ENCODE measurements at regions not wholly inside any gene's neighbourhood (a gene's known extent, or its start where the extent isn't known, plus 50 kb on each side); places are given as distances from the start of the nearest gene placed in this dataset.

- TF ChIP-seq REST (IDR thresholded peaks at IDR 0.05; ENCODE audit: low read depth) (no peak), FOXM1 (IDR thresholded peaks at IDR 0.05; ENCODE audit: borderline replicate concordance, low read depth) (no peak), ZBTB7A (IDR thresholded peaks at IDR 0.05; ENCODE audit: low read depth) (no peak), CREB1 (IDR thresholded peaks at IDR 0.05; ENCODE audit: low read depth) (no peak), USF1 (IDR thresholded peaks at IDR 0.05) (no peak), CEBPB (IDR thresholded peaks at IDR 0.05) (no peak), MAX (IDR thresholded peaks at IDR 0.05) (no peak), RAD21 (IDR thresholded peaks at IDR 0.05; ENCODE audit: low read depth) (no peak), EP300 (IDR thresholded peaks at IDR 0.05; ENCODE audit: borderline replicate concordance) (no peak), NFIC (IDR thresholded peaks at IDR 0.05) (no peak), TAF1 (IDR thresholded peaks at IDR 0.05; ENCODE audit: low read depth) (no peak), TCF12 (IDR thresholded peaks at IDR 0.05; ENCODE audit: low read depth) (no peak), YY1 (IDR thresholded peaks at IDR 0.05; ENCODE audit: low read depth) (no peak), TEAD4 (IDR thresholded peaks at IDR 0.05) (no peak)
These were observed 168.6 kb upstream of the E2F8 start for GRCh38 chr11:19409307-19409706.

GRCh38 chr11:19407677-19408270 lies 167.0 kb upstream of the E2F8 start:
- no peak for TF ChIP-seq MAX (IDR thresholded peaks at IDR 0.05)
- TF ChIP-seq YY1 (IDR thresholded peaks at IDR 0.05; ENCODE audit: low read depth) = no peak
- TF ChIP-seq USF1 (IDR thresholded peaks at IDR 0.05) = no peak
- TF ChIP-seq RAD21 (IDR thresholded peaks at IDR 0.05; ENCODE audit: low read depth) = no peak
- no peak for TF ChIP-seq TEAD4 (IDR thresholded peaks at IDR 0.05)
- TF ChIP-seq EGR1 (IDR thresholded peaks at IDR 0.05) = no peak
- no peak for TF ChIP-seq CREB1 (IDR thresholded peaks at IDR 0.05; ENCODE audit: low read depth)
- TF ChIP-seq EP300 (IDR thresholded peaks at IDR 0.05; ENCODE audit: borderline replicate concordance) = no peak
- TF ChIP-seq CEBPB (IDR thresholded peaks at IDR 0.05) = no peak
- no peak for TF ChIP-seq FOXM1 (IDR thresholded peaks at IDR 0.05; ENCODE audit: borderline replicate concordance, low read depth)
- TF ChIP-seq NFIC (IDR thresholded peaks at IDR 0.05) = no peak
- no peak for TF ChIP-seq TCF12 (IDR thresholded peaks at IDR 0.05; ENCODE audit: low read depth)
- TF ChIP-seq ZBTB7A (IDR thresholded peaks at IDR 0.05; ENCODE audit: low read depth) = no peak
- TF ChIP-seq REST (IDR thresholded peaks at IDR 0.05; ENCODE audit: low read depth) = no peak
- TF ChIP-seq TAF1 (IDR thresholded peaks at IDR 0.05; ENCODE audit: low read depth) = no peak

GRCh38 chr11:19405966-19406365 lies 165.2 kb upstream of the E2F8 start:
- no peak for TF ChIP-seq FOXM1 (IDR thresholded peaks at IDR 0.05; ENCODE audit: borderline replicate concordance, low read depth)
- TF ChIP-seq TCF12 (IDR thresholded peaks at IDR 0.05; ENCODE audit: low read depth) = no peak
- no peak for TF ChIP-seq MAX (IDR thresholded peaks at IDR 0.05)
- no peak for TF ChIP-seq USF1 (IDR thresholded peaks at IDR 0.05)
- TF ChIP-seq YY1 (IDR thresholded peaks at IDR 0.05; ENCODE audit: low read depth) = no peak
- TF ChIP-seq NFIC (IDR thresholded peaks at IDR 0.05) = no peak
- no peak for TF ChIP-seq ZBTB7A (IDR thresholded peaks at IDR 0.05; ENCODE audit: low read depth)
- TF ChIP-seq CEBPB (IDR thresholded peaks at IDR 0.05) = no peak
- no peak for TF ChIP-seq EP300 (IDR thresholded peaks at IDR 0.05; ENCODE audit: borderline replicate concordance)
- TF ChIP-seq EGR1 (IDR thresholded peaks at IDR 0.05) = no peak
- no peak for TF ChIP-seq TEAD4 (IDR thresholded peaks at IDR 0.05)
- no peak for TF ChIP-seq REST (IDR thresholded peaks at IDR 0.05; ENCODE audit: low read depth)
- no peak for TF ChIP-seq CREB1 (IDR thresholded peaks at IDR 0.05; ENCODE audit: low read depth)
- no peak for TF ChIP-seq RAD21 (IDR thresholded peaks at IDR 0.05; ENCODE audit: low read depth)
- TF ChIP-seq TAF1 (IDR thresholded peaks at IDR 0.05; ENCODE audit: low read depth) = no peak

All from Ishikawa (cell line).